GM10248 (cell line): ENCODE measurements at regions not wholly inside any gene's neighbourhood (a gene's known extent, or its start where the extent isn't known, plus 50 kb on each side); places are given as distances from the start of the nearest gene placed in this dataset.
A peak's percentile ranks its signal among the peaks of the same experiment; 100 is the strongest.
"Not testable (repeated sequence)": the region's sequence is repeated elsewhere in the genome, so short reads cannot be mapped to it uniquely, and the experiment has no call there.

Experiments used
- CTCF ChIA-PET: fragments of 300-600 bp; sonication (Branson Sonifier 250); formaldehyde crosslinking; extraction: SDS; loops from one replicate; lab custom pipeline; 2021; ENCODE audit warnings: antibody characterized with exemption; lab: Yijun Ruan, JAX
- POLR2A ChIA-PET: fragments of 350-650 bp; sonication (Branson Sonifier 250); formaldehyde crosslinking; extraction: SDS; loops from one replicate; lab custom pipeline; 2020; ENCODE audit warnings: antibody characterized with exemption; lab: Yijun Ruan, JAX
- DNase-seq: peaks from one replicate; pipeline ENCODE4 v3.0.0; 2012; ENCODE audit errors: extremely low spot score
- TF ChIP-seq, protein P1 (sequence below): IDR thresholded peaks from 2 replicates; pipeline ENCODE4 v1.5.1; 2012; ENCODE audit warnings: mild to moderate bottlenecking, low read depth; ENCODE audit errors: extremely low read depth, missing control alignments, control extremely low read depth

DNA sequence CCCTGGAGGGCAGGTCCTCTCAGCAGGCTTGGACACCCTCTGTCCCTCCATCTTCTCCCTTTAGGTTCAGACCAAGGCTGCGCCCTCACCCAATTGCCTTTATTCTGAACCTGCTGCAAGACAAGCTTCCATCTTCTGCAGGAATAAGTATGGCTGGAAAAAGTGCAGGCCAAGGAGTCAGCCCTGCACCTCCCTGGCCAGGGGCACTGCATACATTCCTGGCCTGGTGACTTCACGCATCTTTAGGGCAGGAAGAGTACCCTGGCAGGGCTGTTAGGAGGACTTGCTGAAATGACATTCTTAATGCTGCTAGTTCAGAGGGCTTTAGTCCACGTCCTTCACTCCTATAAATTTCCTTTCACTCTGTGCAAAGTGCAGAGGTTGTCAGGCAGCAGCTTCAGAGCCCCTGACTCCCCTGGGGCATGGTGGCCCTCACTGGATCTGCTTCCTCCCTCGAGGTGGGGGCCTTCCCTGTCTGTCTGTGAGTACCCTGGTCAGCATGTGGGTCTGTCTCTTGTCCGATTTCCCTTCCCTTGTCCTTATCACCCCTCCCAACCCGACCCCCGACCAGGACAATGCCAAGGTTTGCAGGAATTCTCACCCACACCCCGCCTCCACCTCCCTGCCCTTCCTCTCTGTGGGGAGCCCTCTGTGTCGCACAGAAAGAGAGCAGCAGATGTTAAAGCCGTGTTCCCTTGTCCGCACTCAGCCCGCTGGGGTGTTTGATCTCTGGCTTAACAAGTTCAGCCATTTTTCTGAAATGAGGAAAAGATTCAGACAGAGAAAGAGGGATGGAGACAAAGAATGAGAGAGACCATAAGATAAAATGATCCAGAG, 124.5 kb upstream of the SYT13 start:
- TF ChIP-seq, protein P1, sequence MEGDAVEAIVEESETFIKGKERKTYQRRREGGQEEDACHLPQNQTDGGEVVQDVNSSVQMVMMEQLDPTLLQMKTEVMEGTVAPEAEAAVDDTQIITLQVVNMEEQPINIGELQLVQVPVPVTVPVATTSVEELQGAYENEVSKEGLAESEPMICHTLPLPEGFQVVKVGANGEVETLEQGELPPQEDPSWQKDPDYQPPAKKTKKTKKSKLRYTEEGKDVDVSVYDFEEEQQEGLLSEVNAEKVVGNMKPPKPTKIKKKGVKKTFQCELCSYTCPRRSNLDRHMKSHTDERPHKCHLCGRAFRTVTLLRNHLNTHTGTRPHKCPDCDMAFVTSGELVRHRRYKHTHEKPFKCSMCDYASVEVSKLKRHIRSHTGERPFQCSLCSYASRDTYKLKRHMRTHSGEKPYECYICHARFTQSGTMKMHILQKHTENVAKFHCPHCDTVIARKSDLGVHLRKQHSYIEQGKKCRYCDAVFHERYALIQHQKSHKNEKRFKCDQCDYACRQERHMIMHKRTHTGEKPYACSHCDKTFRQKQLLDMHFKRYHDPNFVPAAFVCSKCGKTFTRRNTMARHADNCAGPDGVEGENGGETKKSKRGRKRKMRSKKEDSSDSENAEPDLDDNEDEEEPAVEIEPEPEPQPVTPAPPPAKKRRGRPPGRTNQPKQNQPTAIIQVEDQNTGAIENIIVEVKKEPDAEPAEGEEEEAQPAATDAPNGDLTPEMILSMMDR, result no peak
- ChIA-PET POLR2A (no interaction called here), CTCF (no interaction called here)
- DNase-seq, result no peak

DNA sequence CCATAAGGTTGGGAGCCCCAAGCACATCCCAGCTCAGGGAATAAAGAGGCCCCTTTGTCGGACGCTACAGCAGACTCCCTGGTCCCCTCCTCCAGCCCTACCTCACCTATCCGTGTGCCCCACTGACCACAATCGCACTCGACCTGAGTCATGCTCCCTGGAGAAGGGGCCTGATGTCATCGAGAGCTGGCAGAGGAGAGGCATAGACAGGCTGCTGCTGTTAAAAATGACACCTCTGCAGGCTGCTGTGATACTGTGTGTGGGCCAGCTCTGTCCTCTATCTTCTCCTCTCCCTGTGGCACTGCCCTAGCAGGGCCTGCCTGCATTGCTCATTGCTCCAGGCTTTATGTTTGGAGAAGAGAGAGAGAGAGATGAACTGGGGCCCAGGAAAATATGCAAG, 123.4 kb upstream of the SYT13 start:
- POLR2A ChIA-PET, result no interaction called here
- CTCF ChIA-PET, result no interaction called here
- no peak for DNase-seq
- TF ChIP-seq, protein P1, result no peak

DNA sequence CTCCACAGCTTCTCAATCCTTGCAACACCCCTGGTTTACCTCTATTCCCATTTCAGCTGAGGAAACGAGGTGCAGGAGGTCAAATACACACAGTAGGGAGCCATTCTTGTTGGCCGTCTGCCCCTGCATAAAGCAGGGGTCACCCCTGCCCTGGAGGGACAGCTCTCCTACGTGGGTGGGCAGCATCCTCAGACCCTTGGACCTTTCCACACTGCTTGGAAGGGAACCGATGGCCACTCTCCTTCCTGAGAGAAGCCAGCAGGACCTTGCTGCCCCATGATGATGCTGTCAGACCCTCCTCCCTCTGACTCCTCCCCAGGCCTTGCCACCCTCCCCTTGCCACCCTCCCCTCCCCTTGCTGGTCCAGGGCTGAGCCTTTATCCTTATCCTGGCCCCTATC, 121.1 kb upstream of the SYT13 start:
- CTCF ChIA-PET, result interaction anchor here (1.4 to 1.6 kb wide), 2 partner anchors 13 to 36 kb away, joined by 3 to 5 read pairs; no protein-coding TSS in a partner anchor
- POLR2A ChIA-PET, result interaction anchor here (0.7 kb wide), 1 partner anchor 270 kb away, joined by 13 read pairs; no protein-coding TSS in a partner anchor
- DNase-seq, result no peak
- TF ChIP-seq, protein P1, result no peak

DNA sequence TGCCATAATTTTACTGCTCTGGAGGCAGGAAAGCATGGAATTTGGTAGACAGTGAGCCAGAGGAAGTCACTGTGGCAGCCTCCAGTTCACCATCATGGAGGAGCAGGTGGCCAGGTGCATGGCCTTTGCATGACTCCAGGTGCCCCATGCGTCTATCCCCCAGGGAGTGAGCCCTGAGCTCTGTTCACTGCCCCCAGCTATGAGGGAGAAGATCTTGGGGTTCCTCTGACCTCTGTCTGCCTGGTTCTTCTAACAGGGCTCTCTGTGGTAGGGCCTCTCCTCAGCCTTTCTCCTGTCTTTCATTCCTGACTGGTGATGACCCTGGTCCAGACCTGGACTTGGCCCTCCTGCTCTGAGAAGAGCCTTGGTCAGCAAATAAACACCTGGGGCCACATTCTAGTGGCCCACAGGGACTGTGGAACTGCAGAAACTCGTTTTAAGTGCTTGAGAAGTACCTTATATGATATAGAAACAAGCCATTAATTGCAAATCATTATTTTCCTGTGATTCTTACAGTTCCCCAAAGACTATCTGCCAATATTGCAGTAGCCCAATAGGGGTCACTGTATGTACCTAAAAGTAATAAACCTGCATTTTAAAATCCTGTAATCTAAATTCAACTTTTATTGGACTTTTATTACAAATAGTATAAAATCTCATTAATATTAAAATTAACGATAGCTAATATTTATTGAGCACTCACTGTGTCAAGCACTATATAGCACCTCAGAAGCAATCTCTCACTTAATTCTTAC, 120.0 kb upstream of the SYT13 start:
- POLR2A ChIA-PET, result no interaction called here
- CTCF ChIA-PET, result interaction anchor here (0.8 to 1.6 kb wide), 2 partner anchors 25 to 35 kb away, joined by 4 to 5 read pairs; no protein-coding TSS in a partner anchor
- TF ChIP-seq, protein P1, result peak; percentile 33
- no peak for DNase-seq

DNA sequence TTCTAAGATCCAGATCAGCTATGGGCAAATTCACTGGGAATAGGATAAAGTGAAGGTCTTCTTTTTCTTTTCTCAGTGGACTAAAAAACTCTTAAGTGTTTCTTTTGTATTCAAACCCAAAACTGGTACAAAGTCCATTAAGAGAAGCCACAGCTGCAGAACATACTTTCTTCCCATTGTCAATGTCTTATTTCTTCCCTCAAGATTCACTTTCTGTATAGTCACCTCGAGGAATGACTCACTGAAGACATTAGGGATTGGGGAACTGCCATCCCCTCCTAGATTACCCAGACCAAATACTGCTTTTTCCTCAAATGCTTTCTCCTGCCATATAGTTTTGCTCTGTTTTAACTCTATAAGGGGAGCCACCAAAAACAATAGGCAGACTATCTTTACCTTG, 117.4 kb upstream of the SYT13 start:
- CTCF ChIA-PET, result interaction anchor here (1.0 kb wide), 1 partner anchor 251 kb away, joined by 3 read pairs; no protein-coding TSS in a partner anchor
- POLR2A ChIA-PET, result not testable (repeated sequence)

DNA sequence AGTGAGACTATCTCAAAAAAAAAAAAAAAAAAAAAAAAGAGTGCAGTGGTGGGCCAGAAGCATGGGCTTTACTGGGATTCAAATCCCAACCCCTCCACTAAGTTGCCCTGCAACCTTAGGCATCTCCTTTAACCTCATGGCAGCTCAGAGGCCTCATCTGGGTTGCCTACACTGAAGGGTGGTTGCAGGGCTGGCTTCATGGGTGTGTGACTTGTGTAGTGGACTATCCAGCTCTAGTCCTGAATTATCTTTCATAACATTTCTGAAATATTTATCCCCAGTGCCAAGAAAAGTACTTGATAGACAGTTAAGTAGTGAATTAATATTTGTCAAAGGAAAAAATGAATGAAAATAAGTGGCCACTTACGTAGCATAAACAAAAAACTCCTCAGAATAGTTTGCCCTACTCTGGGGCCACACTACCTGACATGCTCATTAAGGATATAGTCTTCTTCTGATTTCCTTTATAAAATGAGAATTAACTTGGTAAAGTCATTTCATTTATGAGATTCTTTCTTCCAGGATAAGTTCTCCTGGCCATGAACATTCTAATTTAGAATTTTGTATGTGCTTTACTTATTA, 116.0 kb upstream of the SYT13 start:
- CTCF ChIA-PET, result no interaction called here
- no peak for DNase-seq
- TF ChIP-seq, protein P1, result no peak
- POLR2A ChIA-PET, result no interaction called here

More for the DNA sequence above, 117.4 kb upstream of the SYT13 start:
- DNase-seq, result not testable (repeated sequence)
